HG02610 (cell line): ENCODE measurements at regions not wholly inside any gene's neighbourhood (a gene's known extent, or its start where the extent isn't known, plus 50 kb on each side); places are given as distances from the start of the nearest gene placed in this dataset.

ENCODE experiments used
- ATAC-seq: cut with Tn5 transposase; IDR thresholded peaks from one replicate; pipeline ENCODE4 v1.9.1; 2021; ENCODE audit warnings: mild to moderate bottlenecking, moderate library complexity; ENCODE audit not compliant: unreplicated experiment

DNA sequence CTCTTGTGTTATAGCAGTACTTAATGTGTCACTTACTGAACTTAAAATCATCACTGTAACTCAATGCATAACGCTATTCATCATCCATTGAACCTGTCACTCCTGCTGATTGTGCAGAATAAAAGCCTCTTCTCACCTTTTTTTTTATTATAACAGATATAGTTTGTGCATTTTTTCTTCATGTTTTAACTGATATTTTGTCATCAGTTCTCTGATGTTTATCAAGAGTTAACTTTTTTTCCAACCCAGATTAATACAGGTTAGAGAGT lies 100.4 kb downstream of the SLIT2 start:
- ATAC-seq, result no peak

- ATAC-seq, result no peak
These were observed 101.9 kb downstream of the SLIT2 start for GRCh38 chr4:20353646-20354045.

DNA sequence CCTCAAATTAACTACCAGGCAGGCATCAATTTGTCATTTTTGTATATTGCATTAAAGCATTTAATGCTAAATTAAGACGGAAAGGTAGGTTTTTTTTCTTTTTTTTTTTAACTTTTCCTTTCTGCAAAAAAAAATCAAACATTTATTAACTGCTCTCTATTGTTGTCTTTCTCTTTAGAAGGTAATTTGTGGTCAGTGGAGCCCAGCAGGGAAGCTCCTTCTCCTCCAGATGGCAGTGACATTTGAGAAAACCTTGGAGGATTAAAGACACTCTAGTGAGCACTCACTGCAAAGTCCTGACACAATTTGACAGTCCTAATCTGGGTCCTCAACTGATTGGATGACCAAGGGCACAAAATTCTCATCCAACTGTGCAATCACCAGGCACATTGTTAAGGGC lies 102.4 kb downstream of the SLIT2 start:
- ATAC-seq, result no peak

DNA sequence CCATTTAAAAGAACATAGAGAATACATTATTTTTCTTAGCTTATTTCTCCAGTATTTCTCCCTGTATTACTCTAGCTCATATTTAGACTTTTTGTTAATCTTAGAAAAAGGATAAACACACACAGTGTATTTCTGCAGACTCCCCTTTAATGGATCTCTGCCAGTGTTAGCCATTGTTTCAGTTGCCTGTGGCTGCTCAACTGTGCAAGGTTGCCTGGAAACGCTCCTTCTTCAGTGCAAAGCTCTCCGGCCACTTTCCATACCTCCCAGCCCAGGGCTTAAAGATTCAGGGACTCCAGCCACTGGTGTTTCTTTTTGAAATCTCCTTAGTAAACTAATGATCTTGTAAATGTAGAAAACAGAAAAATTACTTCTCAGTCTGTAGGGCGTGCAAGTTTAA lies 104.9 kb downstream of the SLIT2 start:
- ATAC-seq, result no peak

DNA sequence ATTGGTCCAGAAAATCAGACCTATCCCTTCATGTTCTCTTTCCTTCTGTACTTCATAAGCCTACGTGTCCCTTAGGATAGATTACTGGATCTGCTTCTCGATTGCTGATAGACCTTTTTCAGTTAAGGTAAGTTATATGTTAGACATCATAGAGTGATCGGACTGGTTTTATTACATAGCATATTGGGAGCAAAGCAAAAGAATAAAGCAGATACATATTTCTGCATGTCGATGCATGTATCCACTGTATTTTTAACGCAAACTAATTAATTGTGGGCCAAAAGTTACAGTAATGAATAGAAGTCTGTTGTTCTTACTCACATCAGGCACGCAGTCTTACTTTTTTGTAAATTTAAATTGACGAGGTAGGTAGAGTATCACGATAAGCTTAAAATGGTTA lies 106.4 kb downstream of the SLIT2 start:
- no peak for ATAC-seq

GRCh38 chr4:20359692-20360091 lies 108.0 kb downstream of the SLIT2 start:
- no peak for ATAC-seq

DNA sequence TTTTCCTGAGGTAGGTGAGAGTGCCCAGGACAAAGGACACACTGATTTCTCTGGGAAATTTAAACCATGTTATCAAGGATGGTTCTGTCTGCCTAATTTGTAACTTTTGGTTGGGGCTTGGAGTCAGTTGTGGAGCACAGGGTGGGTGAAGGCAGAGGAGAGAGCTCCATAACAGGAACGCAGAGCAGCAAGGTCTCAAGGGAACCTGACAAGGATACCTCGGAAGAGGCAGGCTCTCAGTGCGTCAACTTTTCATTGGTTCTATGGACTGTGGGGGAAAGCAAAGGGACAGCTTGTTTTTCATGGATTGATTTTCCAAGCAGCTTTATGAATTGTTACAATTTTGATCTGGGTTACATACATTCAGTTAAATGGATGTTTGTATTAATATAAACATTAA lies 110.4 kb downstream of the SLIT2 start:
- no peak for ATAC-seq

GRCh38 chr4:20364969-20365368 lies 113.3 kb downstream of the SLIT2 start:
- ATAC-seq, result no peak

DNA sequence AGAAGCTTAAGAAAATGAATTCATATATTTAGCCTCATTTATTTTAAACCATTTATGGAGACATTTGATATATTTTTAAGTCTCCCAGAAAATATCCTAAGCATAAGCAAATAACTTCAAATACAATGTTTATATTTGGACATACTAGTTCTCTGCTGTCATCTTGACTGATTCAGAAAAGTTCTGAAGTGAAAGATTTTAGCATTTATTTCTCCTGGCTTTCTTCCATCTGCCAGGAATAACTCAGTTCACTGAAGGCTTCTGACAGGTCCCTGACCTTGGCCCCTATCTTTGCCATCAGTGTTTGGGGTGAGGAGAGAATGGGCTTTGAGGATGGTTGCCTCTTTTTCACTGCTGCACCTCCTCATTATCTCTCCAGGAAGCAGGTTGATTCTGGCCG lies 115.7 kb downstream of the SLIT2 start:
- no peak for ATAC-seq

GRCh38 chr4:20368926-20369325 lies 117.2 kb downstream of the SLIT2 start:
- ATAC-seq, result no peak

DNA sequence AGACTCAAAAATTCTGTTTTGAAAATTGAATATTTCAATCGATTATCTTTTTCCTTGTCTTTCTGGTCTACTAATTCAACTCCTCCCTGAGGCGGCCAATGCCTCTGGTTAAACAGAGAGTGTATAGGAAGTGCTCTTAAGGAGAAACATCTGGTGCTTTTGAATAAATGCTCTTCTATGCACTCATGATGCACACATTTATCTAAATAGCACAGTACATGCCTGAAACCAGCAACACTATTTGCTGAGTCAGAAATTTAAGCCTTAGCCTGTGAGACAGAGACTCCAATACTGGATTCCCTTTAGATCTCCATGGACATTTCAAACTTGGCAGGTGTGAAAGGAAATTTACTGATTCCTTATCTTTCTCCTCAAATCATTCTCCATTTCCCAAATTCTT lies 118.6 kb downstream of the SLIT2 start:
- no peak for ATAC-seq

- ATAC-seq, result no peak
These were observed 124.4 kb downstream of the SLIT2 start for GRCh38 chr4:20376070-20376469.

DNA sequence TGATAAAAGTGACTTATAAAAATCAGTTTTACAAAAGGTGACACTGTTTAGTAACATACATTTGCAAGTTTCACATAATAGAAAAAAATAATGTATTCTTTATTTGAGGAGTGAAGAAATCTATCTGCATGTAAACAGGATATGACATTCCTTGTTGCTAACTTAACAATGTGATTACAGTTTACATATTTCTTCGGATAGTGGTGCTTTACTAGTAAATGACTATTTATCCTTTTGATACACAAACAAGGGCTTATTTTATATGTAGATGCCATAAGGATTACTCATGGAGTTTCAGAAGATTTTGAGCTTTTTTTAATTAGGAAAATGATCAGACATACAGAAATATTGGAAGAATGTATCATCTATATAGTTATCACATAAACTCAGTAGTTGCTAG lies 126.5 kb downstream of the SLIT2 start:
- ATAC-seq, result no peak

- no peak for ATAC-seq
These were observed 129.3 kb downstream of the SLIT2 start for GRCh38 chr4:20381005-20381404.

GRCh38 chr4:20383283-20383682 lies 131.6 kb downstream of the SLIT2 start:
- ATAC-seq, result no peak

DNA sequence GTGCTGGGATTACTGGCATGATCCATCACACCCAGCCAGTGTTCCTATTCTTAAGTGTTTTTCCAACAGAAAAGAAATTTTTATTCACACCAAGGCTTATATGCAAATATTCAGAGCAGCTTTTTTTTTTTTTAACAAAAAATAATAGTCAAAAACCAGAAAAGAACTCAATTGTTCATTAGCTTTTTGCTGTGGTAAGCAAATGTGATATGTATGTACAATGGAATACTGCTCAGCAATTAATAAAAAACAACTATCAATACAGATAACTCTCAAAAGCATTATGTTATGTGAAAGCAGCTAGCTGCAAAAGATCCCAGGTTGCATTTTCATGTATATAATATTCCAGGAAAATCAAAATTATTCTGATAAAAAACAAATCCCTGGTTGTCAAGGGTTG lies 132.3 kb downstream of the SLIT2 start:
- ATAC-seq, result no peak

- no peak for ATAC-seq
These were observed 132.8 kb downstream of the SLIT2 start for GRCh38 chr4:20384456-20384855.

DNA sequence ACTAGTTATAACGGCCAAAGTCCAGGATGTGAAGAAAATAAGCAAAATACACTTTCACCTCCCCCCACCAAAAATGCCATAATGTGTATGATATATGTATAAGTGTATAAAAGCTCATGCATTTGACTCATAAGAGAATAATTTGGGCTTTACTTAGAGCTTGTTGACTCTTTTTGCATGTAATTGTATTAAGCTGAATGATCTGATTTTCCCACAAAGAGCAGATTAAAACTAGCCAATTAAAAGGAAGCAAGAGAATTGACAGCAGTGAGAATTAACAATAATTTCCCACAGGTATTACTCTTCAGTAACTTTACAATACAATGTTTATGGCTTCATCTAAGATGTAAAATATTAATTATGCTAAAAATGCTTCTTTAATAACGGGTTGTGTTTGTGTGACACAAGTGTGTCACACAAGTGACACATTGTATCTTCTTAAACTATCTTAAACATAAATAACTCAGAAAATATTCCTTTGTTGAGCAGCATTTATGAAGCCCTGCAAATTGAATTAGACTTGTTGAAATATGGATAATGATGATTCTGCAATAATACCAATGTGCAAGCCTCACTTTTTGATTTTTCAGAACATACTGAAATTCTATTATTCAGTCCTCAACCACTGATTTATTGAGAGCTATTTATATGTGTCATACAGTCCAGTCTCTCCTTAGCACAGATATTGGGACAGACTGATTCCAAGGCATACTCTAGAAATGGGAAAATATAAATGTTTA lies 134.5 kb downstream of the SLIT2 start:
- no peak for ATAC-seq

DNA sequence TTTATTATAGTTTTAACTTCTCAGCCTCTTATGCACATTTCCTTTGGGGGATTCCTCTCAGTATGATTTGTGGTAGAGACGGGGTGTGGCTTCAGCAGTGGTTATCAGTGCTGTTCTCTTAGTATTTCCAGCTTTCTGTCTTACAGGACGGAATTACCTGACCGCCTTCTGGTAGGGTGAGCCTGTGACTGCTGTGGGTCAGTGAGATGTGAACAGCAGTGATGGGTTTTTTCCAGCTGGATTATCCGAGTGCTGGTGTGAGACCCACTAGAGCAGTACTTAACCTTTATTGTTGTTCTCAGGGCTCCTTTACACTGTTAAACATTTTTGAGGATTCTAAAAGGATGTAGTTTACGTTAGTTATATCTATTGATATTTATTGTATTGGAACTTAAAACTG lies 135.2 kb downstream of the SLIT2 start:
- ATAC-seq, result no peak

- no peak for ATAC-seq
These were observed 139.5 kb downstream of the SLIT2 start for GRCh38 chr4:20391198-20391597.

DNA sequence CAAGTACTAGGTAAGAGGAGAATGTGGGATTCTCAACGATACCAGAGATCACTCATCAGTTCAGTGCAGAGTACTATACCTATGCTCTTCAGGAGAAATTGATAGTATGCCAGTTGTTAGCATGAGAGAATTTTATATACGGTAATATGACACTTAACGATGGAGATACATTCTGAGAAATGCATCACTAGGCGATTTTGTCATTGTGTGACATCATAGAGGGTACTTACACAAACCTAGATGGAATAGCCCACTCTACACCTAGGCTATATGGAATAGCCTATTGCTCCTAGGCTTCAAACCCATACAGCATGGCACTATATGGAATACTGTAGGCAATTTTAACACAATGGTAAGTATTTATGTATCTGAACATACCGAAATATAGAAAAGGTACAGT lies 140.2 kb downstream of the SLIT2 start:
- ATAC-seq, result no peak

GRCh38 chr4:20393486-20394100 lies 141.9 kb downstream of the SLIT2 start:
- ATAC-seq, result no peak

GRCh38 chr4:20394512-20394911 lies 142.8 kb downstream of the SLIT2 start:
- ATAC-seq, result no peak
